ENCODE measurements at regions not wholly inside any gene's neighbourhood (a gene's known extent, or its start where the extent isn't known, plus 50 kb on each side); places are given as distances from the start of the nearest gene placed in this dataset.

DNA sequence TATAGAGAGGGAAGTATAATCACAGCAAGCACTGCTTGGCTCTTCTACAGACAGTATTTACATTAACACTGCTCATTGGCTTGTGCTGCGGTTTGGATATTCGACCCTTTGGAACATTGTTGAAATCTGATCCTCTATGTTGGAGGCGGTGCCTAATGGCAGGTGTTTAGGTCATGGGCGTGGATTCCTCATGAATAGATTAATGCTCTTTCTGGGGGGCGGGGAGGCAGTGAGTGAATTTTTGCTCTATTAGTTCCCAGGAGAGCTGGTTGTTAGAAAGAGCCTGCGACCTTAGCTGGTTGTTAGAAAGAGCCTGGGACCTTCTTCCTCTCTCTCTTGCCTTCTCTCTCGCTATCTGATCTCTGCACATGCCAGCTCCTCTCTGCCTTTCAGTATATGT is 77.3 kb upstream of the SVIL start (continued):
- TF ChIP-seq ZNF664 (tag by site-specific recombination; IDR thresholded peaks at IDR 0.05) (no peak), ZNF138 (tag by site-specific recombination; IDR thresholded peaks at IDR 0.05; ENCODE audit: borderline replicate concordance) (no peak), ZSCAN30 (tag by site-specific recombination; IDR thresholded peaks at IDR 0.05) (no peak), SCRT2 (tag by site-specific recombination; IDR thresholded peaks at IDR 0.05) (no peak), ZNF626 (tag by site-specific recombination; IDR thresholded peaks at IDR 0.05) (no peak), KLF17 (tag by site-specific recombination; IDR thresholded peaks at IDR 0.05) (no peak), ZNF140 (tag by site-specific recombination; IDR thresholded peaks at IDR 0.05) (no peak), TCF7L2 (IDR thresholded peaks at IDR 0.05; ENCODE audit: borderline replicate concordance, low read depth, low read length) (no peak), ZNF202 (tag by site-specific recombination; IDR thresholded peaks at IDR 0.05; ENCODE audit: borderline replicate concordance) (no peak), GFI1B (tag by site-specific recombination; IDR thresholded peaks at IDR 0.05) (no peak), SETDB1 (IDR thresholded peaks at IDR 0.05; ENCODE audit: insufficient read length, low read length) (peak; percentile 13), GLIS2 (tag by site-specific recombination; IDR thresholded peaks at IDR 0.05) (0 out of 2 replicates have a peak, but pooled peaks have one; percentile 24), BCL11A (tag by site-specific recombination; IDR thresholded peaks at IDR 0.05; ENCODE audit: low read depth) (no peak), ZNF660 (tag by site-specific recombination; IDR thresholded peaks at IDR 0.05) (no peak), ZNF48 (tag by site-specific recombination; IDR thresholded peaks at IDR 0.05) (no peak), ZNF843 (tag by site-specific recombination; IDR thresholded peaks at IDR 0.05) (no peak), SP2 (tag by site-specific recombination; IDR thresholded peaks at IDR 0.05) (0 out of 2 replicates have a peak, but pooled peaks have one; percentile 13), KLF16 (tag by site-specific recombination; IDR thresholded peaks at IDR 0.05) (no peak), KLF1 (tag by site-specific recombination; IDR thresholded peaks at IDR 0.05) (peak; percentile 72), ZNF747 (tag by site-specific recombination; IDR thresholded peaks at IDR 0.05) (no peak), GLIS1 (tag by site-specific recombination; IDR thresholded peaks at IDR 0.05) (peak; percentile 57), ZNF37A (tag by site-specific recombination; IDR thresholded peaks at IDR 0.05) (no peak), REPIN1 (tag by site-specific recombination; IDR thresholded peaks at IDR 0.05; ENCODE audit: low read depth) (no peak), BCL6B (tag by site-specific recombination; IDR thresholded peaks at IDR 0.05) (peak; percentile 77), TRIM28 (IDR thresholded peaks at IDR 0.05; ENCODE audit: borderline replicate concordance, low read length) (0 out of 2 replicates have a peak, but pooled peaks have one; percentile 21), GLI4 (tag by site-specific recombination; IDR thresholded peaks at IDR 0.05) (no peak), ELK4 (IDR thresholded peaks at IDR 0.05; ENCODE audit: borderline replicate concordance, low read depth, low read length) (no peak), PRDM6 (tag by site-specific recombination; IDR thresholded peaks at IDR 0.05) (no peak), SP7 (tag by site-specific recombination; IDR thresholded peaks at IDR 0.05) (peak; percentile 24; the same call in 1 of the 2 replicates), ZBTB7A (tag by site-specific recombination; IDR thresholded peaks at IDR 0.05; ENCODE audit: low read depth) (no peak)
- TF ChIP-seq, protein P1, sequence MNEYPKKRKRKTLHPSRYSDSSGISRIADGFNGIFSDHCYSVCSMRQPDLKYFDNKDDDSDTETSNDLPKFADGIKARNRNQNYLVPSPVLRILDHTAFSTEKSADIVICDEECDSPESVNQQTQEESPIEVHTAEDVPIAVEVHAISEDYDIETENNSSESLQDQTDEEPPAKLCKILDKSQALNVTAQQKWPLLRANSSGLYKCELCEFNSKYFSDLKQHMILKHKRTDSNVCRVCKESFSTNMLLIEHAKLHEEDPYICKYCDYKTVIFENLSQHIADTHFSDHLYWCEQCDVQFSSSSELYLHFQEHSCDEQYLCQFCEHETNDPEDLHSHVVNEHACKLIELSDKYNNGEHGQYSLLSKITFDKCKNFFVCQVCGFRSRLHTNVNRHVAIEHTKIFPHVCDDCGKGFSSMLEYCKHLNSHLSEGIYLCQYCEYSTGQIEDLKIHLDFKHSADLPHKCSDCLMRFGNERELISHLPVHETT (tag by site-specific recombination; IDR thresholded peaks at IDR 0.05) = no peak
- TF ChIP-seq, protein P2, sequence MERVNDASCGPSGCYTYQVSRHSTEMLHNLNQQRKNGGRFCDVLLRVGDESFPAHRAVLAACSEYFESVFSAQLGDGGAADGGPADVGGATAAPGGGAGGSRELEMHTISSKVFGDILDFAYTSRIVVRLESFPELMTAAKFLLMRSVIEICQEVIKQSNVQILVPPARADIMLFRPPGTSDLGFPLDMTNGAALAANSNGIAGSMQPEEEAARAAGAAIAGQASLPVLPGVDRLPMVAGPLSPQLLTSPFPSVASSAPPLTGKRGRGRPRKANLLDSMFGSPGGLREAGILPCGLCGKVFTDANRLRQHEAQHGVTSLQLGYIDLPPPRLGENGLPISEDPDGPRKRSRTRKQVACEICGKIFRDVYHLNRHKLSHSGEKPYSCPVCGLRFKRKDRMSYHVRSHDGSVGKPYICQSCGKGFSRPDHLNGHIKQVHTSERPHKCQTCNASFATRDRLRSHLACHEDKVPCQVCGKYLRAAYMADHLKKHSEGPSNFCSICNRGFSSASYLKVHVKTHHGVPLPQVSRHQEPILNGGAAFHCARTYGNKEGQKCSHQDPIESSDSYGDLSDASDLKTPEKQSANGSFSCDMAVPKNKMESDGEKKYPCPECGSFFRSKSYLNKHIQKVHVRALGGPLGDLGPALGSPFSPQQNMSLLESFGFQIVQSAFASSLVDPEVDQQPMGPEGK (tag by site-specific recombination; IDR thresholded peaks at IDR 0.05) = no peak
- TF ChIP-seq, protein P3, sequence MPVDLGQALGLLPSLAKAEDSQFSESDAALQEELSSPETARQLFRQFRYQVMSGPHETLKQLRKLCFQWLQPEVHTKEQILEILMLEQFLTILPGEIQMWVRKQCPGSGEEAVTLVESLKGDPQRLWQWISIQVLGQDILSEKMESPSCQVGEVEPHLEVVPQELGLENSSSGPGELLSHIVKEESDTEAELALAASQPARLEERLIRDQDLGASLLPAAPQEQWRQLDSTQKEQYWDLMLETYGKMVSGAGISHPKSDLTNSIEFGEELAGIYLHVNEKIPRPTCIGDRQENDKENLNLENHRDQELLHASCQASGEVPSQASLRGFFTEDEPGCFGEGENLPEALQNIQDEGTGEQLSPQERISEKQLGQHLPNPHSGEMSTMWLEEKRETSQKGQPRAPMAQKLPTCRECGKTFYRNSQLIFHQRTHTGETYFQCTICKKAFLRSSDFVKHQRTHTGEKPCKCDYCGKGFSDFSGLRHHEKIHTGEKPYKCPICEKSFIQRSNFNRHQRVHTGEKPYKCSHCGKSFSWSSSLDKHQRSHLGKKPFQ (tag by site-specific recombination; IDR thresholded peaks at IDR 0.05) = no peak
